ENCODE measurements at regions not wholly inside any gene's neighbourhood (a gene's known extent, or its start where the extent isn't known, plus 50 kb on each side); places are given as distances from the start of the nearest gene placed in this dataset.

- DNase-seq = no peak
- Histone ChIP-seq H3K36me3 (no peaks in the 10 kb centered on the region), H3K4me3 (no peak overlapping the region), H3K27ac (no peak overlapping the region), H3K4me1 (peaks cover 8% of the 10 kb centered on the region; the same call in 1 of the 2 replicates), H3K9me3 (replicated peaks) (no peaks in the 10 kb centered on the region), H3K27me3 (no peaks in the 10 kb centered on the region)
Observed at GRCh38 chr11:33554219-33554618, 146.4 kb downstream of the C11orf91 start.

- Histone ChIP-seq H3K9me3 (replicated peaks) (no peaks in the 10 kb centered on the region), H3K4me1 (peaks cover 8% of the 10 kb centered on the region; the same call in 1 of the 2 replicates), H3K27ac (no peak overlapping the region), H3K27me3 (no peaks in the 10 kb centered on the region), H3K4me3 (no peak overlapping the region), H3K36me3 (no peaks in the 10 kb centered on the region)
- DNase-seq = no peak
Observed at GRCh38 chr11:33553486-33553885, 147.1 kb downstream of the C11orf91 start.

GRCh38 chr11:33552756-33553155 lies 147.9 kb downstream of the C11orf91 start:
- Histone ChIP-seq H3K4me1 (peaks cover 8% of the 10 kb centered on the region; the same call in 1 of the 2 replicates), H3K27me3 (no peaks in the 10 kb centered on the region), H3K4me3 (no peak overlapping the region), H3K36me3 (no peaks in the 10 kb centered on the region), H3K27ac (no peak overlapping the region), H3K9me3 (replicated peaks) (no peaks in the 10 kb centered on the region)
- DNase-seq = no peak

- H3K4me1 ChIP-seq = no peaks in the 10 kb centered on the region
- H3K36me3 ChIP-seq = no peaks in the 10 kb centered on the region
- no peak overlapping the region for H3K4me3 ChIP-seq
- DNase-seq = no peak
- no peaks in the 10 kb centered on the region for H3K27me3 ChIP-seq
- H3K9me3 ChIP-seq (replicated peaks) = no peaks in the 10 kb centered on the region
- no peak overlapping the region for H3K27ac ChIP-seq
Observed at GRCh38 chr11:33551051-33551450, 149.6 kb downstream of the C11orf91 start.

GRCh38 chr11:33549483-33549882 lies 151.1 kb downstream of the C11orf91 start:
- Histone ChIP-seq H3K27ac (no peak overlapping the region), H3K36me3 (no peaks in the 10 kb centered on the region), H3K4me3 (no peak overlapping the region), H3K27me3 (no peaks in the 10 kb centered on the region), H3K4me1 (no peaks in the 10 kb centered on the region), H3K9me3 (replicated peaks) (no peaks in the 10 kb centered on the region)
- DNase-seq = no peak

- Histone ChIP-seq H3K27me3 (no peaks in the 10 kb centered on the region), H3K4me3 (no peak overlapping the region), H3K36me3 (no peaks in the 10 kb centered on the region), H3K4me1 (no peaks in the 10 kb centered on the region), H3K9me3 (replicated peaks) (no peaks in the 10 kb centered on the region), H3K27ac (no peak overlapping the region)
- DNase-seq = no peak
Observed at GRCh38 chr11:33545931-33546330, 154.7 kb downstream of the C11orf91 start.

GRCh38 chr11:33544593-33545373 lies 155.8 kb downstream of the C11orf91 start:
- DNase-seq = no peak
- Histone ChIP-seq H3K36me3 (no peaks in the 10 kb centered on the region), H3K9me3 (replicated peaks) (no peaks in the 10 kb centered on the region), H3K4me3 (no peak overlapping the region), H3K27ac (no peak overlapping the region), H3K4me1 (no peaks in the 10 kb centered on the region), H3K27me3 (no peaks in the 10 kb centered on the region)

GRCh38 chr11:33543823-33544222 lies 156.8 kb downstream of the C11orf91 start:
- H3K4me3 ChIP-seq = no peak overlapping the region
- DNase-seq = no peak
- H3K4me1 ChIP-seq = no peaks in the 10 kb centered on the region
- H3K36me3 ChIP-seq = no peaks in the 10 kb centered on the region
- H3K27me3 ChIP-seq = no peaks in the 10 kb centered on the region
- no peak overlapping the region for H3K27ac ChIP-seq
- no peaks in the 10 kb centered on the region for H3K9me3 ChIP-seq (replicated peaks)

- H3K4me1 ChIP-seq = no peaks in the 10 kb centered on the region
- no peaks in the 10 kb centered on the region for H3K9me3 ChIP-seq (replicated peaks)
- H3K36me3 ChIP-seq = no peaks in the 10 kb centered on the region
- no peaks in the 10 kb centered on the region for H3K27me3 ChIP-seq
- DNase-seq = peak; percentile 57 to 76
- no peak overlapping the region for H3K27ac ChIP-seq
- H3K4me3 ChIP-seq = no peak overlapping the region
Observed at GRCh38 chr11:33542921-33543320, 157.7 kb downstream of the C11orf91 start.

- Histone ChIP-seq H3K9me3 (replicated peaks) (no peaks in the 10 kb centered on the region), H3K36me3 (no peaks in the 10 kb centered on the region), H3K4me1 (no peaks in the 10 kb centered on the region), H3K27me3 (no peaks in the 10 kb centered on the region), H3K4me3 (no peak overlapping the region), H3K27ac (no peak overlapping the region)
- no peak for DNase-seq
Observed at GRCh38 chr11:33540946-33541915, 159.4 kb downstream of the C11orf91 start.

- DNase-seq = no peak
- Histone ChIP-seq H3K4me1 (no peaks in the 10 kb centered on the region), H3K36me3 (no peaks in the 10 kb centered on the region), H3K4me3 (no peak overlapping the region), H3K27me3 (no peaks in the 10 kb centered on the region), H3K9me3 (replicated peaks) (no peaks in the 10 kb centered on the region), H3K27ac (no peak overlapping the region)
Observed at GRCh38 chr11:33540427-33540826, 160.2 kb downstream of the C11orf91 start.

GRCh38 chr11:33539751-33540150 lies 160.9 kb downstream of the C11orf91 start:
- H3K4me1 ChIP-seq = no peaks in the 10 kb centered on the region
- no peaks in the 10 kb centered on the region for H3K36me3 ChIP-seq
- H3K4me3 ChIP-seq = no peak overlapping the region
- no peaks in the 10 kb centered on the region for H3K27me3 ChIP-seq
- H3K9me3 ChIP-seq (replicated peaks) = no peaks in the 10 kb centered on the region
- DNase-seq = no peak
- H3K27ac ChIP-seq = no peak overlapping the region

GRCh38 chr11:33538726-33539125 lies 161.9 kb downstream of the C11orf91 start:
- Histone ChIP-seq H3K27ac (no peak overlapping the region), H3K36me3 (no peaks in the 10 kb centered on the region), H3K4me1 (no peaks in the 10 kb centered on the region), H3K27me3 (no peaks in the 10 kb centered on the region), H3K4me3 (no peak overlapping the region), H3K9me3 (replicated peaks) (no peaks in the 10 kb centered on the region)
- no peak for DNase-seq

- no peaks in the 10 kb centered on the region for H3K36me3 ChIP-seq
- no peaks in the 10 kb centered on the region for H3K9me3 ChIP-seq (replicated peaks)
- H3K27me3 ChIP-seq = no peaks in the 10 kb centered on the region
- no peaks in the 10 kb centered on the region for H3K4me1 ChIP-seq
- DNase-seq = no peak
- H3K27ac ChIP-seq = no peak overlapping the region
- H3K4me3 ChIP-seq = no peak overlapping the region
Observed at GRCh38 chr11:33536178-33536577, 164.4 kb downstream of the C11orf91 start.

- Histone ChIP-seq H3K27me3 (no peaks in the 10 kb centered on the region), H3K27ac (no peak overlapping the region), H3K9me3 (replicated peaks) (no peaks in the 10 kb centered on the region), H3K4me1 (0 out of 2 replicates have a peak, but pooled peaks cover 2% of the 10 kb centered on the region), H3K36me3 (no peaks in the 10 kb centered on the region), H3K4me3 (no peak overlapping the region)
- DNase-seq = no peak
Observed at GRCh38 chr11:33534575-33534974, 166.1 kb downstream of the C11orf91 start.

Data from SJCRH30 (cell line).